PC-9 (cell line): ENCODE measurements at regions not wholly inside any gene's neighbourhood (a gene's known extent, or its start where the extent isn't known, plus 50 kb on each side); places are given as distances from the start of the nearest gene placed in this dataset.

Source experiments
- BruUV-seq: library from RNA; stranded (reverse); fragments of 400-500 nt; replicated peaks from 2 replicates; lab custom pipeline; 2021; lab: Mats Ljungman, UMichigan
- CTCF ChIA-PET: fragments of 300-600 bp; sonication (Branson Sonifier 250); formaldehyde crosslinking; loops from one replicate; lab custom pipeline; 2022; ENCODE audit warnings: antibody characterized with exemption; lab: Charles Lee
- POLR2A ChIA-PET: fragments of 300-600 bp; sonication (Branson Sonifier 250); formaldehyde crosslinking; loops from one replicate; lab custom pipeline; 2022; ENCODE audit warnings: antibody characterized with exemption; ENCODE audit not compliant: unreplicated experiment; lab: Charles Lee
- DNase-seq, 2 experiments: peaks; one replicate each; pipeline versions ENCODE4 v3.0.0 to v3.0.0-alpha.2; 2015 to 2022; ENCODE audit warnings: mixed read lengths in 1 of 2
- H2AFZ ChIP-seq: fragments of 200-600 bp; sonication (generic); 2 replicates; pipeline ENCODE4 v1.8.1; 2017; ENCODE audit warnings: antibody characterized with exemption
- H3F3A ChIP-seq: fragments of 200-600 bp; sonication (generic); 2 replicates; pipeline ENCODE4 v1.8.1; 2017; ENCODE audit warnings: antibody characterized with exemption, mild to moderate bottlenecking, low read depth; ENCODE audit not compliant: insufficient read depth
- H3K27ac ChIP-seq: fragments of 200-600 bp; sonication (generic); 2 replicates; pipeline ENCODE4 v1.6.1; 2016; ENCODE audit warnings: mixed run types
- H3K27me3 ChIP-seq: fragments of 200-600 bp; sonication (generic); 2 replicates; pipeline ENCODE4 v1.6.1; 2016; ENCODE audit warnings: low read depth, mixed run types; ENCODE audit not compliant: insufficient read depth
- H3K36me3 ChIP-seq: fragments of 200-600 bp; sonication (generic); 2 replicates; pipeline ENCODE4 v1.6.1; 2016; ENCODE audit warnings: low read depth, mixed run types
- H3K4me1 ChIP-seq: fragments of 200-600 bp; sonication (generic); replicated peaks from 2 replicates; pipeline ENCODE4 v1.6.1; 2016; ENCODE audit warnings: mixed run types; ENCODE audit not compliant: insufficient read depth
- H3K4me2 ChIP-seq: fragments of 200-600 bp; sonication (generic); 2 replicates; pipeline ENCODE4 v1.6.1; 2017; ENCODE audit warnings: mixed run types
- H3K4me3 ChIP-seq: fragments of 200-600 bp; sonication (generic); 2 replicates; pipeline ENCODE4 v1.6.1; 2016; ENCODE audit warnings: mixed run types
- H3K79me2 ChIP-seq: fragments of 200-600 bp; sonication (generic); 2 replicates; pipeline ENCODE4 v1.6.1; 2017; ENCODE audit warnings: low read depth, mixed run types
- H3K9me2 ChIP-seq: fragments of 200-600 bp; sonication (generic); 2 replicates; pipeline ENCODE4 v1.8.1; 2017; ENCODE audit warnings: mild to moderate bottlenecking; ENCODE audit not compliant: insufficient read depth
- H3K9me3 ChIP-seq: fragments of 200-600 bp; sonication (generic); 2 replicates; pipeline ENCODE4 v1.8.1; 2016; ENCODE audit warnings: low read depth; ENCODE audit not compliant: insufficient read depth
- H4K20me1 ChIP-seq: fragments of 200-600 bp; sonication (generic); 2 replicates; pipeline ENCODE4 v1.8.1; 2017; ENCODE audit not compliant: insufficient read depth
- EZH2 ChIP-seq: fragments of 200-600 bp; sonication (generic); IDR thresholded peaks from 2 replicates; pipeline ENCODE4 v1.8.0; 2017; ENCODE audit warnings: antibody characterized with exemption, low read depth
- intact Hi-C: fragments of 100-400 bp; cut with micrococcal nuclease; formaldehyde crosslinking; loops from one replicate; pipeline ENCODE4 v1.10.0; 2022; ENCODE audit not compliant: unreplicated experiment
- TF ChIP-seq, protein P1 (sequence below): fragments of 200-600 bp; sonication (generic); conservative IDR thresholded peaks from 2 replicates; pipeline ENCODE4 v1.6.1; 2017; ENCODE audit warnings: mixed run types, antibody characterized with exemption, mild to moderate bottlenecking, moderate library complexity

DNA sequence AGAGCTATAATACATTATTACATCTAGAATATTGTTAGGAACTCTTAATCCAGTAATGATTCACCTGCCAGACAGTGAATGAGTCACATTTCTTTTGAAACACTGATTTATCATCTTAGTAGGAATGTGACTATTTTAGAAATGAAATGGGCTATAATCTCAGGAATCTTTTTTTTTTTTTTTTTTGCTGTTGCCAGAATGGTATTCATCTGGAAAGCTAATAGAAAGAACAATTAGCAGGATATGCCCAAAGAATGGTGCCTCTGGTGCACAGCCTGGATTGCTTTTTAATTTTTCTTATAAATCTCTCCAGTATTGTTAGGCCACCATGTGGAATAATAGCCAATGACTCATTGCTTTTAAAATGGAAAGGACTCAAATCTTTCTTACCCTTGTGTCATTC is 181.1 kb upstream of the SMIM31 start:
- Histone ChIP-seq H4K20me1 (no peaks in the 10 kb centered on the region), H3K27ac (no peak overlapping the region), H3K9me2 (no peaks in the 10 kb centered on the region), H3K79me2 (no peaks in the 10 kb centered on the region), H3K9me3 (no peaks in the 10 kb centered on the region), H3K4me1 (0 out of 2 replicates have a peak, but pooled peaks cover 7% of the 10 kb centered on the region), H3K27me3 (no peaks in the 10 kb centered on the region), H3K4me3 (no peak overlapping the region), H3K4me2 (no peak overlapping the region), H3K36me3 (no peaks in the 10 kb centered on the region), H2AFZ (no peak overlapping the region), H3F3A (no peaks in the 10 kb centered on the region)
- POLR2A ChIA-PET = no interaction called here
- intact Hi-C loops = no loop called here
- no peak for TF ChIP-seq EZH2
- TF ChIP-seq, protein P1, sequence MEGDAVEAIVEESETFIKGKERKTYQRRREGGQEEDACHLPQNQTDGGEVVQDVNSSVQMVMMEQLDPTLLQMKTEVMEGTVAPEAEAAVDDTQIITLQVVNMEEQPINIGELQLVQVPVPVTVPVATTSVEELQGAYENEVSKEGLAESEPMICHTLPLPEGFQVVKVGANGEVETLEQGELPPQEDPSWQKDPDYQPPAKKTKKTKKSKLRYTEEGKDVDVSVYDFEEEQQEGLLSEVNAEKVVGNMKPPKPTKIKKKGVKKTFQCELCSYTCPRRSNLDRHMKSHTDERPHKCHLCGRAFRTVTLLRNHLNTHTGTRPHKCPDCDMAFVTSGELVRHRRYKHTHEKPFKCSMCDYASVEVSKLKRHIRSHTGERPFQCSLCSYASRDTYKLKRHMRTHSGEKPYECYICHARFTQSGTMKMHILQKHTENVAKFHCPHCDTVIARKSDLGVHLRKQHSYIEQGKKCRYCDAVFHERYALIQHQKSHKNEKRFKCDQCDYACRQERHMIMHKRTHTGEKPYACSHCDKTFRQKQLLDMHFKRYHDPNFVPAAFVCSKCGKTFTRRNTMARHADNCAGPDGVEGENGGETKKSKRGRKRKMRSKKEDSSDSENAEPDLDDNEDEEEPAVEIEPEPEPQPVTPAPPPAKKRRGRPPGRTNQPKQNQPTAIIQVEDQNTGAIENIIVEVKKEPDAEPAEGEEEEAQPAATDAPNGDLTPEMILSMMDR = no peak
- no peak for DNase-seq
- no TSS peak for BruUV-seq
- CTCF ChIA-PET = no interaction called here

- intact Hi-C loops = no loop called here
Measured at GRCh38 chr4:164575861-164576260, 178.1 kb upstream of the SMIM31 start.

DNA sequence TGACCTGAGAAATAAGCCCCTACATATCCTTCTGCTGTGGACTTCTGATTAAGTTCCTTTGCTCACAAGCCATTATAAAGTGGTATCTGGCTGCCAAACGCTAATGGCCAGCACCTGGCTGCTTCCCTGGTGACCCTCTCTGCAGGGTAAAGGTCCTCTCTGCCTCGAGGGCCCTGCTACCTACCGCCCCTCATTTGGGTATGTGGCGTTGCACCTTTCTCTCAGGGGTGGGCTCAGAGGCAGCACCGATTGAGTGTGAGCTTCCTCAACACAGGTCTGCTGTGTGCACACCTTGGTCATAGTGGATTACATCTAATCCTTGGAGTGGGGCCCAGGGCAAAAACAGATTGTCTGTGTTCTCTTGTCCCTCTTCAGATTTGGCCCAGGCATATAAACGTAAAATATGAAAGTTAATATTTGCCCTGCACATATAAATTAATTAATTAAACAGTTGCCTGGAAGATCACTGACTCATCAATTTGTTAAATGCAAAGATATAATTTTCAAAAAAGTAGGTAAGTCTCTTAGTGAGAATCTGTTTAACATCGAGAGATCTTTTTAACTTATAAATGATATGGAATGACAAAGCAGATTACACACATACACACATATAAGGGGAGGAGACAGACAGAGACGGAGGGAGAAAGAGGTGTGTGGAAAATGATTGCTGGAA is 174.5 kb upstream of the SMIM31 start:
- ChIA-PET POLR2A (no interaction called here), CTCF (no interaction called here)
- Histone ChIP-seq H4K20me1 (no peaks in the 10 kb centered on the region), H3K9me3 (no peaks in the 10 kb centered on the region), H3K36me3 (no peaks in the 10 kb centered on the region), H3K79me2 (no peaks in the 10 kb centered on the region), H3K27ac (no peak overlapping the region), H3K27me3 (no peaks in the 10 kb centered on the region), H3F3A (no peaks in the 10 kb centered on the region), H3K4me2 (no peak overlapping the region), H3K4me1 (no peaks in the 10 kb centered on the region), H3K4me3 (no peak overlapping the region), H2AFZ (no peak overlapping the region), H3K9me2 (no peaks in the 10 kb centered on the region)
- no peak for DNase-seq
- TF ChIP-seq, protein P1 = no peak
- no peak for TF ChIP-seq EZH2
- intact Hi-C loops = no loop called here
- BruUV-seq = no TSS peak

More at GRCh38 chr4:164575861-164576260, 178.1 kb upstream of the SMIM31 start:
- ChIA-PET POLR2A (interaction anchor here (0.7 kb wide), 1 partner anchor 565 kb away, joined by 4 read pairs; no protein-coding TSS in a partner anchor), CTCF (no interaction called here)
- TF ChIP-seq, protein P1 = no peak
- TF ChIP-seq EZH2 = no peak
- Histone ChIP-seq H2AFZ (no peak overlapping the region), H4K20me1 (no peaks in the 10 kb centered on the region), H3K27ac (no peak overlapping the region), H3K4me1 (0 out of 2 replicates have a peak, but pooled peaks cover 7% of the 10 kb centered on the region), H3K79me2 (no peaks in the 10 kb centered on the region), H3K27me3 (no peaks in the 10 kb centered on the region), H3K4me2 (no peak overlapping the region), H3F3A (no peaks in the 10 kb centered on the region), H3K9me2 (no peaks in the 10 kb centered on the region), H3K36me3 (no peaks in the 10 kb centered on the region), H3K9me3 (no peaks in the 10 kb centered on the region), H3K4me3 (no peak overlapping the region)
- BruUV-seq = no TSS peak
- no peak for DNase-seq
